GM13977 (cell line): ENCODE measurements at regions not wholly inside any gene's neighbourhood (a gene's known extent, or its start where the extent isn't known, plus 50 kb on each side); places are given as distances from the start of the nearest gene placed in this dataset.

Experiments
- DNase-seq: peaks from one replicate; pipeline ENCODE4 v3.0.0; 2012; ENCODE audit warnings: low spot score
- in situ Hi-C: fragments of 300-500 bp; cut with MboI; formaldehyde crosslinking; loops from one replicate; pipeline ENCODE4 v1.12.0; 2022; ENCODE audit warnings: low sequenced_read_pairs, low pct_unique_long_range_greater_than_20kb, mixed read lengths, inconsistent platforms; ENCODE audit not compliant: unreplicated experiment
- TF ChIP-seq, protein P1 (sequence below): IDR thresholded peaks from 2 replicates; pipeline ENCODE4 v1.5.1; 2012; ENCODE audit warnings: mild to moderate bottlenecking, control low read depth; ENCODE audit not compliant: insufficient read depth; ENCODE audit errors: extremely low read depth, missing control alignments

GRCh38 chr18:10376731-10377130 is 77.7 kb upstream of the APCDD1 start:
- in situ Hi-C loops: no loop called here
- DNase-seq: no peak
- TF ChIP-seq, protein P1, sequence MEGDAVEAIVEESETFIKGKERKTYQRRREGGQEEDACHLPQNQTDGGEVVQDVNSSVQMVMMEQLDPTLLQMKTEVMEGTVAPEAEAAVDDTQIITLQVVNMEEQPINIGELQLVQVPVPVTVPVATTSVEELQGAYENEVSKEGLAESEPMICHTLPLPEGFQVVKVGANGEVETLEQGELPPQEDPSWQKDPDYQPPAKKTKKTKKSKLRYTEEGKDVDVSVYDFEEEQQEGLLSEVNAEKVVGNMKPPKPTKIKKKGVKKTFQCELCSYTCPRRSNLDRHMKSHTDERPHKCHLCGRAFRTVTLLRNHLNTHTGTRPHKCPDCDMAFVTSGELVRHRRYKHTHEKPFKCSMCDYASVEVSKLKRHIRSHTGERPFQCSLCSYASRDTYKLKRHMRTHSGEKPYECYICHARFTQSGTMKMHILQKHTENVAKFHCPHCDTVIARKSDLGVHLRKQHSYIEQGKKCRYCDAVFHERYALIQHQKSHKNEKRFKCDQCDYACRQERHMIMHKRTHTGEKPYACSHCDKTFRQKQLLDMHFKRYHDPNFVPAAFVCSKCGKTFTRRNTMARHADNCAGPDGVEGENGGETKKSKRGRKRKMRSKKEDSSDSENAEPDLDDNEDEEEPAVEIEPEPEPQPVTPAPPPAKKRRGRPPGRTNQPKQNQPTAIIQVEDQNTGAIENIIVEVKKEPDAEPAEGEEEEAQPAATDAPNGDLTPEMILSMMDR: no peak

DNA sequence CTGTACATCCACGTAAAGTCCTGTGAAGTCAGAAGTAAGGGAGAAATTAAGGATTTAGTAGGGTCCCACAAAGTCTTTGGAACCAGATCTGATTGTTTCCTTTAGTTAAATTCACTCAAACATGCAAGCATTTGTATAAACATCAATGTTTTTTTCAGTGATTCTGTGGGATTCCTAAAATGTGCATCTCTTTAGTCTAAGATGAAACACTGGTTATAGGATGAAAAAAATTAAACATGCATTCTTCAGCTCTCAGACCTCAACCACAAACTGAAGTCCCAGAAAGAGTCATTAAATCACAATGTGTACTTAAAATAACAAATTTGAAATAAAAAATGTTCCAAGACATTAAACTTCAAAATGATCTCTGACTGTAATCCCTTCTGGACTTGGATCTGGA is 76.5 kb upstream of the APCDD1 start:
- DNase-seq: no peak
- in situ Hi-C loops: no loop called here
- TF ChIP-seq, protein P1: no peak

DNA sequence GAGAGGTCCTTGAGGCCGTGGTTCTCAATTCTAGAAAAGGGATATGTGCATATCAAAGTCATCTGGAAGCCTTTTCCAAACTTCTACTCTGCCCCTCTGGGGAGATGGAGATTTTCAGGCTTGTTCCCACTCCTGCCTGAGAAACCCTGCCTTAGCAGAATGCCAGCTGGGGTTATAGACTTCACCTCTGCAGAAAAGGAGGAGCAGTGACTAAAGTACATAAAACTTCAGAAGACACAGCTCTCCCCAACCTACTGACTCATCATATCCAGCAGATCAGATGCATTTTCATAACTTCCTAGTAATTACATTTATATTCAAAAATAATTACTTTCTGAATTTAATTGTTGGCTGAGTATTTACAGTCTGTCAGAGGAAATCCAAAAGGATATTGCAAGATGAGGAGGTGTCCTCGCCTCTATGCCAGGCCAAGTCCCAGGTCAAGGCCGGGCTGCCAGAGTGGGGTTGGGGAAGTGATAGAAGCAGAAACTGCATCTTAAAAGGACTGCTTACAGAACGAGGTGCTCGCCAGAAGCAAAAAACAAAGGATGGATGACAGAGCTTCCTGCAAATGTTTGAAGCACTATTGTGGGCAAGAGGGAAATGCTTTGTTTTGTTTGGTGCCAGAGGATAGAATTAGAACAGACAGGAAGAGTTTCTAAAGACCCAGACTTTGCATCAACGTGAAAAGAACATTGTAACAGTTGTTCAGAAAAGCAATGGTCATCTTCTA is 75.6 kb upstream of the APCDD1 start:
- DNase-seq: no peak
- TF ChIP-seq, protein P1: no peak
- in situ Hi-C loops: no loop called here

- TF ChIP-seq, protein P1: no peak
- no peak for DNase-seq
- in situ Hi-C loops: no loop called here
Measured at GRCh38 chr18:10379522-10379921, 74.9 kb upstream of the APCDD1 start.

GRCh38 chr18:10381516-10381915 is 72.9 kb upstream of the APCDD1 start:
- TF ChIP-seq, protein P1: no peak
- in situ Hi-C loops: no loop called here
- no peak for DNase-seq

DNA sequence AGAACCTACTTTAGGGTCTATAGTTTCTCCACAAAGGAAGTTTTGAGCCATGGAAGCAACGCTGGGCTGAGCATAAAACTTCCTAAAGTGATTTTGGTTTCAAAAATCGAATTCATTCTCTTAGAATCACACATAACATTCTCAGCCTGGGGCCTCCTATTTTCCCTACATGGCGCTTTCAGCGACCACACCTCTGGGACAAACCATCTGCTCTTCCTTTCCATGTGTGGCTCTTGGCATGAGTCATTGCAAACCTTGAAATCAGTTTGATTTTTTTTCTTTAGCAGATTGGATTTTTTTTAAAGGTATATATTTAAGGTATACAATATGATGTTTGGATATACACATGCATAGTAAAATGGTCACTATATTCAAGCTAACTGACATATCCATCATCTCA is 72.5 kb upstream of the APCDD1 start:
- TF ChIP-seq, protein P1: no peak
- in situ Hi-C loops: no loop called here
- no peak for DNase-seq
